ENCODE measurements at regions not wholly inside any gene's neighbourhood (a gene's known extent, or its start where the extent isn't known, plus 50 kb on each side); places are given as distances from the start of the nearest gene placed in this dataset.
"Not testable (repeated sequence)": the region's sequence is repeated elsewhere in the genome, so short reads cannot be mapped to it uniquely, and the experiment has no call there.

GRCh38 chr1:60637651-60638050, 444.7 kb upstream of the NFIA start:
- no peak for DNase-seq

GRCh38 chr1:60636946-60637345, 445.4 kb upstream of the NFIA start:
- no peak for DNase-seq

DNA sequence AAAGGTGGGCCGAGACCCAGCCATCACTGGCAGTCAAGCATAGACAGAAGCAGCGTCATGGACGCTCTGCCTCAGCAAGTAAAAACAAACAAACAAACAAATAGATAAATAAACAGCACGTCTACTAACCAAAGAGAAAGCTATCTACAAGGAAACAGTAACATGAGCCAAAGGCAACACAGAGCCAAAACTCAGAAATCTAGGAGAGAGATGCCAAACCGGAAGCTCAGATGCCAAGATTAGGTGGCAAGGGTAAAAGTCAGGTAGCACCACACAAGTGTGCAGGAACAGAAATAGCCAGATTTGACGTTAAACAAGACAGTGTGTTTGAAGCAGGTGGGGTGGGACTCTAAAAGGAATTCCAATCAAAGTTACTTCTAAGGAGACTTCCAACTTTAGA, 448.3 kb upstream of the NFIA start:
- no peak for DNase-seq

DNA sequence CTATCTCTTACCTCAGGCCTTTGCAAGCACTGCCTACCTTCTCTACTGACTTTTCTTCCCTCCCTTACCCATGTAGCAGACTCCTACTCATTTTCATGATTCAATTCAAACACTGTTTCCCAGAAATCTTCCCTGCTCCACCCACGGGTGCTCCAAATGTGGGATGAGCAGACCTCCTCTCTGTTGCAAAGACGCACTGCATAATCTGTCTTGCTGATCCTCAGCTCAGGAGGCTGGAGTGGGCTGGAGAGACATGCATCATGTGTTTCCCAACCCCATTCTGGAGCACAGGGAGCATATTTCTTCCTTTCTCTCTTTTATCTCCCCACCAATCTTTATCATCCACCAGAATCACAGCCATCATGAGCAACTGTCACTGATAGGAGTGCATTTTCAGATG, 459.9 kb upstream of the NFIA start:
- DNase-seq = no peak

- no peak for DNase-seq
Observed at GRCh38 chr1:60621368-60621851, 461.0 kb upstream of the NFIA start.

- DNase-seq = no peak
Observed at GRCh38 chr1:60620087-60620486, 462.3 kb upstream of the NFIA start.

DNA sequence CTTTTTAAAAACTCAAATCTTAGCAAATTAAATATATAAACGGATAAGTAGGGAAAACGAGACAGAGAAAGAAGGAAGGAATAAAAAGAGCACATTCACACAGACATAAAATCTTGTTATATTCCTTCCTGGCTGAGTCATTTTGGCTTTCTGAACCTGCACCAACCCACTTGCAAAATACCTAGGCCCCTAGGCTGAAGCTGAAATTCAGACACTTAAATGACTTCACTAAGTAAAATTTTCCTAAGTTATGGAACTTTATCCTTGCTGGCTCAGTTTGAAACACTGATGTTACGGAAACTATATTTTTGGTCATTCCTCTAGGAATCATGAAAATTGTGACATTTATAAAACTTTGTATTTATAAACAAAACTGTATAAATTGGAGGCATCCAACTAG, 462.8 kb upstream of the NFIA start:
- DNase-seq = no peak

- DNase-seq = no peak
Observed at GRCh38 chr1:60615666-60616065, 466.7 kb upstream of the NFIA start.

GRCh38 chr1:60612790-60613189, 469.6 kb upstream of the NFIA start:
- no peak for DNase-seq

- not testable (repeated sequence) for DNase-seq
Observed at GRCh38 chr1:60606921-60607320, 475.4 kb upstream of the NFIA start.

- DNase-seq = no peak
Observed at GRCh38 chr1:60600532-60600931, 481.8 kb upstream of the NFIA start.

- no peak for DNase-seq
Observed at GRCh38 chr1:60599574-60599973, 482.8 kb upstream of the NFIA start.

- no peak for DNase-seq
Observed at GRCh38 chr1:60598041-60598910, 484.1 kb upstream of the NFIA start.

- no peak for DNase-seq
Observed at GRCh38 chr1:60596791-60597750, 485.3 kb upstream of the NFIA start.

- DNase-seq = no peak
Observed at GRCh38 chr1:60591583-60591982, 490.8 kb upstream of the NFIA start.

DNA sequence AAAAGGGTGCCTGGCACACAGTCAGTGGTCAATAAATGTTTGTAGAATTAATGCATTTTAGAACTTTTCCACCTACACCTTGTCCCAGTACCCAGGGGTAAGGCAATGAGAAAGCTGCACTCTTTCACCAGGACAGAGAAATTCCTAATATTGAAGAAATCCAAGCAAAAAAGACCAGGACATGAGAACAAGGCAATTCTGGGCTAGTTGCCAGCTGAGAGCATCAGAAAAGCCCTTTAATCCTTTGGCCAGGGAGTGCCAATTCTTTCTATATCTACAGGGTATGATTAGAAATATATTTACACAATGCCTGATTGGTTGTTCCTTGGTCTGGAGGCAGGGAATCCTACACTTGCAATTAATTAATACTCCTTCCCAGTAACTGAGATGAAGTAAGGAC, 492.4 kb upstream of the NFIA start:
- DNase-seq = no peak

GRCh38 chr1:60589046-60589748, 493.2 kb upstream of the NFIA start:
- no peak for DNase-seq

DNA sequence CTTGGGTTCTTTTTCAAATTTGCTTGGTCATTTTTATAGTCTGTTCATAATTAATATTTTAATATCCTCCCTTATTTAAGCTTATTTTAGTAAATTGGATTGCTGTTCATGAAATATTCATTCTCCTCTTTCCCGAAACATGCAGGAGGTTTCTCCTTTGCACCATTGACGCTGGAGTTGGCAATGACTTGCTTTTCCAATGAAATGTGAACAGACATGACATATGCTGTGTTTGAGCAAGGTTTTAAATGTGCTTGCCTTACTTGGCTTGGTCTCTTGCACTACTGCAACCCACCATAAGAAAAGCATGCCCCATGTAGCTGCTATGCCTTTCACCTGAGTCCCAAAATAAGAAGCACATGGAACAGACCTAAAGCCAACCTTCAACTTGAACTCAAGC, 498.0 kb upstream of the NFIA start:
- DNase-seq = no peak

- no peak for DNase-seq
Observed at GRCh38 chr1:60583696-60584095, 498.7 kb upstream of the NFIA start.

DNA sequence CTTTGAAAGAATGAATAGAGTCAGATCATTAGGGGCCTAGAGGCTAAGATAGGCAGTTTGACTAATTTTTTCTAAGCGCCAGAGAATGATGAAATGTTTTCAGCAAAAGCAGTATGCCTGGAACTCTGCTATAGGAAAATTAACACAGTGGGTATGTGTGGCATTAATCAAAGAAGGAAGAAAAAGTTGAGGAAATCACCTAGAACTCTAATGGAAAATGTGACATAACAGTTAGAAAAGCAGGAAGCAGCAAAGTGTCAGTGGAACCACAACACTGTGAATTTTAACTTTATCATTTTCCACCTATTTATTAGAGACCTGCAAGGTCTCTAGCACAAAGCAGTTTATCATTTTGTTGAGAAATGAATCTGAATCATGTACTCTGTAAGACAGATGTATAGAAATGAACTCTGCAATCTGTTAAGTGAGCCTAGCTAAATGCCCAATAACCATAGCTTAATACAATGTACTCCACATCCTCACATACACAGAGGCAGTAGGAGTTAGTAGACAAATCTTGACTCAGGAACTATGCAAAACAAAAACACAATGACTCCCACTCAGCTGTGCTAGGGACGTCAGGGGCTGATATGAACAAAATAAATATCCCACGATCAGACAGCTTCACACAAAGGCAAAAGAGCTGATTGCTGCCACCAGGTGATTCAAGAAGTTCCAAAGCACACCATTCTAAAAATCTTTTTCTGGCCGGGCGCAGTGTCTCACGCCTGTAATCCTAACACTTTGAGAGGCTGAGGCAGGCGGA, 500.7 kb upstream of the NFIA start:
- DNase-seq = no peak

DNA sequence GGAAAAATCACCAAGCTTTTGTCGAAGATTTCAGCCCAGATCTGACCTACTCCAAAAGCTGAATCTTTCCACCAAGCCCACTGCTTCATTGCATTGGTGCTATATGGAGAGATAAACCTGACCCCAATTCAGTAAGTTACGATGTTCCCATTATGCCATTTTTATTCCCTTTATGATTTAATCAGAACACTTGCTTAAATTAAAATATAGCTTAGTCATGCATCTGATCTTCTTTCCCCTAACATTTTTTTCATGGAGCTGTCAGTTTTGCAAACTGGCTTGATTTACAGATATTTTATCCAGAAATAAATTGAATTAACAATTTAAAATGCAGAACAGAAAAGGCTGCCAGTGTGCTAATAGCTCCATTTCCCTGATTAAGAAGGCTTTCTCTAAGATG, 503.5 kb upstream of the C1orf87 start:
- DNase-seq = no peak

DNA sequence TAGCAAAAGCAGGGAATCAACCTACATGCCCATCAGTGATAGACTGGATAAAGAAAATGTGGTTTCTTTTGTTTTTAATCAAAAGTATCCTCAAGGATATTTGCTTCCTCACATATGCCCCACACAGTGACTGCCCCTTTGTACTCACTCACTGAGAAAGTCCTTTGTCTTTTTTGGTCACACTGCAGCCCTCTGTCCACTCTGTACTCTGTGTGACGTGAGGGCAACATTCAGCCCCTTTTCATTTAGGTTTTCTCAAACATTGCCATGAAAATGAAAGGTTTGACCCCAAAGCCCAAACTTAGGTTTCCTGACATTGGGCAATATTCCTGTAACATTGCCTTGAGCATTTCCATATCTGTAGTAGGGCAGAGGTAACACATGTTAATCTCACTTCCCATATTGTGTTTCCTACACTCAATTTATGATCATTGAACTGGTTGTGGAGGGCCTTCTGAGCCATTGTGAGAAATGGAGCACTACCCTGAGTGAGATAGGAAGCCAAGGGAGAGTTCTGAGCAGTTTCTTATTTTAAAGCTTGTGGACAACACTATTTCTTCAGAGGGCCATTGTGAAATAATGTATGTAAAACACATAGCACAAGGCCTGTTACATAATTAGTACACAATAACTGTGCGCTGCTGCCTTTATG, 501.9 kb upstream of the C1orf87 start:
- DNase-seq = no peak
